AG09309 (cell line): ENCODE measurements at regions not wholly inside any gene's neighbourhood (a gene's known extent, or its start where the extent isn't known, plus 50 kb on each side); places are given as distances from the start of the nearest gene placed in this dataset.

Experiments used
- DNase-seq: peaks from one replicate; pipeline ENCODE4 v3.0.0-alpha.2; 2010; ENCODE audit warnings: low read depth
- H3K4me3 ChIP-seq: 2 replicates; pipeline ENCODE4 v1.5.1; 2011; ENCODE audit warnings: mild to moderate bottlenecking, low read depth, low read length, moderate library complexity; ENCODE audit not compliant: control insufficient read depth
- TF ChIP-seq, protein P1 (sequence below): IDR thresholded peaks from 2 replicates; pipeline ENCODE4 v1.5.1; 2011; ENCODE audit warnings: mild to moderate bottlenecking, low read depth, low read length, inconsistent platforms; ENCODE audit not compliant: insufficient read depth, control insufficient read depth; ENCODE audit errors: missing control alignments

DNA sequence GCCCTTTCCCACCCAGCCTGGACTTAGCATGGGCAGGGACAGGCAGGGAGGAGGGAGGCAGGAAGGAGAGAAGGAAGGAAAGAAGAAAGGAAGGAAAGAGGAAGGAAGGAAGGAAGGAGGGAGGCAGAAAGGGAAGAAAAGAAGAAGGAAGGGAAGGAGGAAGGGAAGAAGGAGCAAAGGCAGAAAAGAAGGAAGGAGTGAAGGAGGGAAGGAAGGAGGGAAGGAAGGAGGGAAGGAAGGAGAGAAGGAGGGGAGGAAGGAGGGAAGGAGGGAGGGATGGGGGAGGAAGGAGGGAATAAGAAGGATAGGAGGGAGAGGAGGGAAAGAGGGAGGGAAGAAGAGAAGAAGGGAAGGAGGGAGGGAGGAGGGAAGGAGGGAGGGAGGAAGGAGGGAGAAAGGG is 110.4 kb downstream of the SALL1 start:
- TF ChIP-seq, protein P1, sequence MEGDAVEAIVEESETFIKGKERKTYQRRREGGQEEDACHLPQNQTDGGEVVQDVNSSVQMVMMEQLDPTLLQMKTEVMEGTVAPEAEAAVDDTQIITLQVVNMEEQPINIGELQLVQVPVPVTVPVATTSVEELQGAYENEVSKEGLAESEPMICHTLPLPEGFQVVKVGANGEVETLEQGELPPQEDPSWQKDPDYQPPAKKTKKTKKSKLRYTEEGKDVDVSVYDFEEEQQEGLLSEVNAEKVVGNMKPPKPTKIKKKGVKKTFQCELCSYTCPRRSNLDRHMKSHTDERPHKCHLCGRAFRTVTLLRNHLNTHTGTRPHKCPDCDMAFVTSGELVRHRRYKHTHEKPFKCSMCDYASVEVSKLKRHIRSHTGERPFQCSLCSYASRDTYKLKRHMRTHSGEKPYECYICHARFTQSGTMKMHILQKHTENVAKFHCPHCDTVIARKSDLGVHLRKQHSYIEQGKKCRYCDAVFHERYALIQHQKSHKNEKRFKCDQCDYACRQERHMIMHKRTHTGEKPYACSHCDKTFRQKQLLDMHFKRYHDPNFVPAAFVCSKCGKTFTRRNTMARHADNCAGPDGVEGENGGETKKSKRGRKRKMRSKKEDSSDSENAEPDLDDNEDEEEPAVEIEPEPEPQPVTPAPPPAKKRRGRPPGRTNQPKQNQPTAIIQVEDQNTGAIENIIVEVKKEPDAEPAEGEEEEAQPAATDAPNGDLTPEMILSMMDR, result no peak
- no peak for DNase-seq
- no peak overlapping the region for H3K4me3 ChIP-seq

DNA sequence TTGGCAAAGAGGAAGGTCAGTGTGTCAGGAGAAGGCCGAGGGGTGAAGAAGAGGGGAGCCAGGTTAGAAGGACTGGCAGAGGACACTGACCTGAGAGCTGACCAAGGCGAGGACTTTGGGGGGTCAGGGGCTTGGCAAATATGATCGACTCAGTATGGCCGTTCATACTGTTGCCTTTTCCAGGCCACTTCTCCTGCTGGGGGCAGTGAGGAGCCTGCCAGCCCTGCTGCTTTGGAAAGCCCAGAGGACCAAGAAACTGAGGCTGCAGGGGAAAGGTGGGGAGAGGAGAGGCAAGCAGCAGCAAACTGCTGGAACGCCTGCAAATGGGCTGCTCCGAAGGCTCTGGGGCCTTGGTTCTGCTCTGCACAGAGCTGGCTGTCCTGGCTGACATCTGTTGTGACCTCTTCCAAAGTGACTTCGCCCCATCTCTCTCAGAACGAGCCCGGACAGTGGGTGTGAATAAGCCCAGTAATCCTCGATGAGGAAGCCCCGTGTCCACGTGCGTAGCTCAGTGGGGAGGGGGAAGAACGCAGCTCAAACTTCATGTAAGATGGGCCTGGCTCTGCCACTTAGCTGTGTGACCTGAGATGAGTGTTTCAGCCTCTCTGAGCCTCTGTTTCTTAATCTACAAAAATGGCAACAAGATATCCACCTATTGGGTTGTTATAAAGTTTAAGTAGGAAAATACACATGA is 111.3 kb downstream of the SALL1 start:
- DNase-seq, result no peak
- no peak overlapping the region for H3K4me3 ChIP-seq
- TF ChIP-seq, protein P1, result no peak

DNA sequence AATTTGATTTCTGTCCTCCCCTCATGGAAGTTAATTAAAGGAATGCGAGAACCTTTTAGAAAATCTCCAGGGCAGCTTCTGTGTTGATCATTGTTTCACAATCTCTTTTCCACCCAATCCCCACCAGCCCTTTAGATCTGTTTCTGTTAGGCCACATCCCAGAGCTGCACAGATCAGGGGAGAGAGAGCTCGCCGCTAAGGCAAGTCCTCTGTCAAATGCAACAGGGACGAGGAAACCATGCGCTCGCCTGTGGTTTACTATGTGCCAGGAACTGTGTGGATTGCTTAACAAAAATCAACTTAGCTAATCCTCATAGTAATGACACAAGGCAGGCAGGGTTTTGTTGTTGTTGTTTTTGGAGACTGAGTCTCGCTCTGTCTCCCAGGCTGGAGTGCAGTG is 115.4 kb downstream of the SALL1 start:
- H3K4me3 ChIP-seq, result no peak overlapping the region
- no peak for DNase-seq
- TF ChIP-seq, protein P1, result no peak

DNA sequence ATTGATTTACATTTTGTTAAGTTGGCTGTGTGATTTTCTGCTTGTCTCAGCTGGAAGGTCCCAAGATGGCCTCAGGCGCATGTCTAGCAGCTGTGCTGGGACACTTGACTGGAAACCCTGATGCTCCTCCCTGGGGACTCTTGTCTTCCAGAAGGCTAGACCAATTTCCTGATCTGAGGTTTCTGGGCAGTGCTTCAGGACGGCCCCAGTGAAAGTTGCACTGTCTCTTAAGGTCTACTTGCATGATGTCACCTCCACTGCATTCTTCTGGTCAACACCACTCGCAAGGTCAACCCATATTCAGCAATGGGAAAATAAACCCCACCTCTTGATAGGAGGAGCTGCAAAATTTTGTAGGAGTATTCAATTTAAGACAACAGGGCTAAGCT is 116.0 kb downstream of the SALL1 start:
- no peak overlapping the region for H3K4me3 ChIP-seq
- TF ChIP-seq, protein P1, result no peak
- no peak for DNase-seq

DNA sequence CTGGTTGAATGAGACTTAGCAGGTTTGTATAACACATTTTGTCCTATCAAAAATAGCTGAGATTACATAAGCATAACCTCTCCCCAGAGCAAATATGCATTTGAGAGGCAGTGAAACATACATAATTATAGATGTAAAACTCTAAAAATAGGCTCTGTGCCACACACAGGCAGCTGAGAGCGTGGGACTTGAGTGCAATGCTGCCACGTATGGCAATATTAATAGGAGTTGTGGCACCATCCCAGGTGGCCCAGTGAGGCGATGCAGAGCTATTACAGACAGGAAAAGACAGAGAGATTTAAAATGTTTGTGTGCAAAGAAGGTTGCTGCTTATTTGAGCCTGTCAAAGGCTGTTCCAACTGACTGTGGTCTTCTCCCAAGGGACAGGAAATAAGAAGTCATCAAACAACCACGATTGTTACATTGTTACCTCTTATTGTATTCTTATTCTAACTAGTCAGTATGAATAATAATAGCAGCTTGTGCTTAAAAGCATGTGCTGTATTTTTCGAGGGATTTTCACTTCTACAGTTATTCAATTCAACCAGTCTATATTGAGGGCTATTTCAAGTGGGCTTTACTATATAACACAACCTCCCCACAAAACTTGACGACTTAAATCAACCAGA is 116.5 kb downstream of the SALL1 start:
- TF ChIP-seq, protein P1, result no peak
- no peak for DNase-seq
- H3K4me3 ChIP-seq, result no peak overlapping the region

DNA sequence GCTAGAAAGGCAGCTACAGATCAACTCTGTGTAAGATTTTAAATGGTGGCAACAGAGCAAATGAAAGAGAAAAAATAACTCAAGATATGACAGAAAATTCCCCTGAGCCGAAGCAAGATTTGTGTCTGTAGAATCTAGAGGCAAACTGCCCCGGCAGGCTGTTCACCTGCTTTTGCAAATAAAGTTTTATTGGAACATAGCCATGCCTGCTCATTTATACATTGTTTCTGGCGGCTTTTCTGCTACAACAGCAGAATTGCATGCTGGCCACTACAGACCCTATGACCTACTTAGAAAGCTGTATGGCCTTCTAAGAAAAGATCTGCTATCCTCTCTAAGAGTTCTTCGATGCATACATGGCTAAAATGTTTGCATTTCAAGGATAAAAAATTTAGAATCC is 119.5 kb downstream of the SALL1 start:
- no peak for DNase-seq
- TF ChIP-seq, protein P1, result no peak
- H3K4me3 ChIP-seq, result no peak overlapping the region
